ENCODE measurements at regions not wholly inside any gene's neighbourhood (a gene's known extent, or its start where the extent isn't known, plus 50 kb on each side); places are given as distances from the start of the nearest gene placed in this dataset.

GRCh38 chr12:93008044-93008778 lies 79.1 kb upstream of the EEA1 start:
- TF ChIP-seq, protein P1, sequence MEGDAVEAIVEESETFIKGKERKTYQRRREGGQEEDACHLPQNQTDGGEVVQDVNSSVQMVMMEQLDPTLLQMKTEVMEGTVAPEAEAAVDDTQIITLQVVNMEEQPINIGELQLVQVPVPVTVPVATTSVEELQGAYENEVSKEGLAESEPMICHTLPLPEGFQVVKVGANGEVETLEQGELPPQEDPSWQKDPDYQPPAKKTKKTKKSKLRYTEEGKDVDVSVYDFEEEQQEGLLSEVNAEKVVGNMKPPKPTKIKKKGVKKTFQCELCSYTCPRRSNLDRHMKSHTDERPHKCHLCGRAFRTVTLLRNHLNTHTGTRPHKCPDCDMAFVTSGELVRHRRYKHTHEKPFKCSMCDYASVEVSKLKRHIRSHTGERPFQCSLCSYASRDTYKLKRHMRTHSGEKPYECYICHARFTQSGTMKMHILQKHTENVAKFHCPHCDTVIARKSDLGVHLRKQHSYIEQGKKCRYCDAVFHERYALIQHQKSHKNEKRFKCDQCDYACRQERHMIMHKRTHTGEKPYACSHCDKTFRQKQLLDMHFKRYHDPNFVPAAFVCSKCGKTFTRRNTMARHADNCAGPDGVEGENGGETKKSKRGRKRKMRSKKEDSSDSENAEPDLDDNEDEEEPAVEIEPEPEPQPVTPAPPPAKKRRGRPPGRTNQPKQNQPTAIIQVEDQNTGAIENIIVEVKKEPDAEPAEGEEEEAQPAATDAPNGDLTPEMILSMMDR (conservative IDR thresholded peaks at IDR 0.05; ENCODE audit: low read length): no peak
- TF ChIP-seq EZH2phosphoT487 (IDR thresholded peaks at IDR 0.05; ENCODE audit: borderline replicate concordance): no peak
